A673 (cell line): ENCODE measurements at regions not wholly inside any gene's neighbourhood (a gene's known extent, or its start where the extent isn't known, plus 50 kb on each side); places are given as distances from the start of the nearest gene placed in this dataset.

Experiments
- BruUV-seq: library from RNA; stranded (reverse); fragments of 400-500 nt; replicated peaks from 2 replicates; lab custom pipeline; 2021; lab: Mats Ljungman, UMichigan
- CTCF ChIA-PET: fragments of 300-600 bp; sonication (Branson Sonifier 250); formaldehyde crosslinking; loops from one replicate; lab custom pipeline; 2022; ENCODE audit warnings: antibody characterized with exemption; lab: Charles Lee
- POLR2A ChIA-PET: fragments of 300-600 bp; sonication (Branson Sonifier 250); formaldehyde crosslinking; loops from one replicate; lab custom pipeline; 2022; ENCODE audit warnings: antibody characterized with exemption; ENCODE audit not compliant: low non-redundant PET; lab: Charles Lee
- DNase-seq: peaks from one replicate; pipeline ENCODE4 v3.0.0-alpha.2; 2015; ENCODE audit warnings: low spot score
- H3K27ac ChIP-seq: fragments of 200-600 bp; sonication (generic); 2 replicates; pipeline ENCODE4 v1.5.1; 2016; ENCODE audit warnings: mixed run types, low read depth, mild to moderate bottlenecking, mixed read lengths, antibody characterized with exemption, low read length; ENCODE audit not compliant: poor library complexity, severe bottlenecking
- H3K27me3 ChIP-seq: fragments of 200-600 bp; sonication (generic); replicated peaks from 2 replicates; pipeline ENCODE4 v1.6.1; 2017; ENCODE audit warnings: mixed run types, low read depth, mild to moderate bottlenecking, mixed read lengths, antibody characterized with exemption, low read length; ENCODE audit not compliant: insufficient read depth, poor library complexity
- H3K36me3 ChIP-seq: fragments of 200-600 bp; sonication (generic); 2 replicates; pipeline ENCODE4 v1.6.1; 2016; ENCODE audit warnings: mixed run types, mild to moderate bottlenecking, mixed read lengths, antibody characterized with exemption, low read length; ENCODE audit not compliant: insufficient read depth, poor library complexity, severe bottlenecking
- H3K4me1 ChIP-seq: fragments of 200-600 bp; sonication (generic); 2 replicates; pipeline ENCODE4 v1.6.1; 2017; ENCODE audit warnings: mixed run types, mild to moderate bottlenecking, mixed read lengths, antibody characterized with exemption, low read length; ENCODE audit not compliant: insufficient read depth, poor library complexity, severe bottlenecking
- H3K4me3 ChIP-seq: fragments of 200-600 bp; sonication (generic); 2 replicates; pipeline ENCODE4 v1.5.1; 2016; ENCODE audit warnings: low read depth, mixed run types, mild to moderate bottlenecking, mixed read lengths, low read length; ENCODE audit not compliant: poor library complexity, severe bottlenecking
- H3K9me3 ChIP-seq: fragments of 200-600 bp; sonication (generic); 2 replicates; pipeline ENCODE4 v1.6.1; 2016; ENCODE audit warnings: mixed run types, low read depth, mild to moderate bottlenecking, mixed read lengths, antibody characterized with exemption, low read length; ENCODE audit not compliant: poor library complexity, severe bottlenecking
- EZH2 ChIP-seq: fragments of 200-600 bp; sonication (generic); IDR thresholded peaks from 2 replicates; pipeline ENCODE4 v1.6.1; 2017; ENCODE audit warnings: borderline replicate concordance, low read depth, mild to moderate bottlenecking, mixed read lengths, antibody characterized with exemption, low read length; ENCODE audit not compliant: poor library complexity, severe bottlenecking
- intact Hi-C: fragments of 100-400 bp; cut with micrococcal nuclease; formaldehyde crosslinking; loops from one replicate; pipeline ENCODE4 v1.10.0; 2022; ENCODE audit not compliant: unreplicated experiment
- TF ChIP-seq, protein P1 (sequence below): fragments of 300-800, 200-600 bp; sonication (generic); conservative IDR thresholded peaks from 2 replicates; pipeline ENCODE4 v1.5.1; 2017; ENCODE audit warnings: low read depth, mild to moderate bottlenecking, antibody characterized with exemption, low read length, moderate library complexity, mixed read lengths

DNA sequence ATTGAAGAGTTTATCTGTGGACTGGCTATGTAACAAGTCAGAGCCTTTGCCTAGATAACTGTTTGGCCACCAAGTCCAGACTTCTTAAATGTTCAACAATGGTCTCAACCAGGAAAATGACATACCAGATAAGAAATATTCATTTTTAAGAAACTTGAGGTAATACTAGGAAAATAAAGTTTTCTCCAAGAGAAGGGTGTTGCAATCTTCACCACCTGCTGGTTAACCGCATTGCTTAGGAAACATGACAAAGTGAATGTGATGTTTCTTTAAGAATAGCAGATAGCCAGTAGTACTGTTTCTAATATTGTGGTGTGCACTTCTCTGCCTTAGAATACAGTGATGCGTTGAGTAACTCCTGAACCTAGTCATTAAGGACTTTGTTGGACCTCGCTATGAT lies 321.5 kb upstream of the CADM2 start:
- CTCF ChIA-PET, result no interaction called here
- POLR2A ChIA-PET, result no interaction called here
- H3K9me3 ChIP-seq, result peaks cover 6% of the 10 kb centered on the region
- H3K4me1 ChIP-seq, result no peaks in the 10 kb centered on the region
- H3K36me3 ChIP-seq, result no peaks in the 10 kb centered on the region
- H3K27me3 ChIP-seq, result no peaks in the 10 kb centered on the region
- H3K27ac ChIP-seq, result no peak overlapping the region
- BruUV-seq, result no TSS peak
- TF ChIP-seq, protein P1, sequence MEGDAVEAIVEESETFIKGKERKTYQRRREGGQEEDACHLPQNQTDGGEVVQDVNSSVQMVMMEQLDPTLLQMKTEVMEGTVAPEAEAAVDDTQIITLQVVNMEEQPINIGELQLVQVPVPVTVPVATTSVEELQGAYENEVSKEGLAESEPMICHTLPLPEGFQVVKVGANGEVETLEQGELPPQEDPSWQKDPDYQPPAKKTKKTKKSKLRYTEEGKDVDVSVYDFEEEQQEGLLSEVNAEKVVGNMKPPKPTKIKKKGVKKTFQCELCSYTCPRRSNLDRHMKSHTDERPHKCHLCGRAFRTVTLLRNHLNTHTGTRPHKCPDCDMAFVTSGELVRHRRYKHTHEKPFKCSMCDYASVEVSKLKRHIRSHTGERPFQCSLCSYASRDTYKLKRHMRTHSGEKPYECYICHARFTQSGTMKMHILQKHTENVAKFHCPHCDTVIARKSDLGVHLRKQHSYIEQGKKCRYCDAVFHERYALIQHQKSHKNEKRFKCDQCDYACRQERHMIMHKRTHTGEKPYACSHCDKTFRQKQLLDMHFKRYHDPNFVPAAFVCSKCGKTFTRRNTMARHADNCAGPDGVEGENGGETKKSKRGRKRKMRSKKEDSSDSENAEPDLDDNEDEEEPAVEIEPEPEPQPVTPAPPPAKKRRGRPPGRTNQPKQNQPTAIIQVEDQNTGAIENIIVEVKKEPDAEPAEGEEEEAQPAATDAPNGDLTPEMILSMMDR, result no peak
- no peak for TF ChIP-seq EZH2
- no peak overlapping the region for H3K4me3 ChIP-seq
- DNase-seq, result no peak
- intact Hi-C loops, result no loop called here

DNA sequence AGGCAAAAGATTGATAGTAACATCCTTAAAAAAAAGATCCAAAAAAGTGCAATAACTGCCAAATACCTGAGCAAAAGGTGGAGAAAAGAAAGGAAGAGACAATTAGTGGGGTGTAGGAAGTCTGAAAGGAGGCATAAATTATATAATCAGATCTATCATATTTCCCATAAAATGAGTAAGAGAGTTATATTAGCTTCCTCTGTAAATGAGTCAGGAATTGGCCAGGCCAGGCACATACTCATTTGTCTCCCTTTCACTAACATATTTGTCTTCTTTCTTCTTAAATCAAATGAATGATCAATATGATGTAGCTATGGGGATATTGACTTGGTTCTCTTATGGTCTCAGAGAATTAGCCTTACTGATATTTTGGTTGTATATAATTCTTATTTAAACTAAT lies 292.3 kb upstream of the CADM2 start:
- BruUV-seq, result no TSS peak
- ChIA-PET POLR2A (no interaction called here), CTCF (no interaction called here)
- Histone ChIP-seq H3K4me3 (no peak overlapping the region), H3K4me1 (no peaks in the 10 kb centered on the region), H3K36me3 (no peaks in the 10 kb centered on the region), H3K9me3 (no peaks in the 10 kb centered on the region), H3K27ac (no peak overlapping the region), H3K27me3 (no peaks in the 10 kb centered on the region)
- TF ChIP-seq, protein P1, result no peak
- no peak for TF ChIP-seq EZH2
- DNase-seq, result no peak
- intact Hi-C loops, result no loop called here

DNA sequence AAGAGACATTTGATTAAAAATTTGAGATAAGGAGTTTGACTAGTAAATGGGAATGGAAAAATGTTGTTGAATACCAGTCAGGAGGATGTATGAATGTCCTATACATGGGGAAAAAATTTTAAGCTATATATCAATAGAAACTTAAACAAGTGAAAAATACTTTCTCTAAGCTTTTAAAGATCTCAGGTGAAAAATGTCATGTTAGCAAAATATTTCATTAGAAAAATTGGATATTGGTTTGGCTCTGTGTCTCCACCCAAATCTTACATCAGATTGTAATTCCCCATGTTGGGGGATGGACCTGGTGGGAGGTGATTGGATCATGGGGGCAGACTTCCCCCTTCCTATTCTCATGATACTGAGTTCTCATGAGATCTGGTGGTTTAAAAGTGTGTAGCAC lies 279.6 kb upstream of the CADM2 start:
- intact Hi-C loops, result no loop called here
- POLR2A ChIA-PET, result no interaction called here
- CTCF ChIA-PET, result no interaction called here

More for the DNA sequence above, 279.6 kb upstream of the CADM2 start:
- H3K27me3 ChIP-seq, result no peaks in the 10 kb centered on the region
- H3K4me1 ChIP-seq, result no peaks in the 10 kb centered on the region
- TF ChIP-seq, protein P1, result no peak
- TF ChIP-seq EZH2, result no peak
- no peaks in the 10 kb centered on the region for H3K9me3 ChIP-seq
- no peak overlapping the region for H3K27ac ChIP-seq
- no TSS peak for BruUV-seq
- DNase-seq, result no peak
- no peak overlapping the region for H3K4me3 ChIP-seq
- no peaks in the 10 kb centered on the region for H3K36me3 ChIP-seq
